BLaER1 treated with 17β-estradiol and CSF1 and Interleukin-3, amounts not matched to agents 10 nM and 100 nM (cell line): ENCODE measurements at regions not wholly inside any gene's neighbourhood (a gene's known extent, or its start where the extent isn't known, plus 50 kb on each side); places are given as distances from the start of the nearest gene placed in this dataset.
A peak's percentile ranks its signal among the peaks of the same experiment; 100 is the strongest.

Source experiments
- H3K27ac ChIP-seq, 11 experiments: shearing (Covaris generic); formaldehyde crosslinking; 2 replicates each; pipeline ENCODE4 v1.8.1; 2022
- H3K27me3 ChIP-seq, 11 experiments: shearing (Covaris generic); formaldehyde crosslinking; 2 replicates each; pipeline ENCODE4 v1.8.1; 2022
- H3K36me3 ChIP-seq, 11 experiments: shearing (Covaris generic); formaldehyde crosslinking; 2 replicates each; pipeline ENCODE4 v1.8.1; 2022
- H3K4me1 ChIP-seq, 10 experiments: shearing (Covaris generic); formaldehyde crosslinking; 2 replicates each; pipeline ENCODE4 v1.8.1; 2022
- H3K4me2 ChIP-seq, 11 experiments: shearing (Covaris generic); formaldehyde crosslinking; 2 replicates each; pipeline ENCODE4 v1.8.1; 2022
- H3K4me3 ChIP-seq, 10 experiments: shearing (Covaris generic); formaldehyde crosslinking; 2 replicates each; pipeline ENCODE4 v1.8.1; 2022
- H3K9ac ChIP-seq, 11 experiments: shearing (Covaris generic); formaldehyde crosslinking; 2 replicates each; pipeline ENCODE4 v1.8.1; 2022
- H3K9me3 ChIP-seq, 11 experiments: shearing (Covaris generic); formaldehyde crosslinking; replicated peaks in 1 of 11; 2 replicates each; pipeline ENCODE4 v1.8.1; 2022
- H4K20me1 ChIP-seq, 11 experiments: shearing (Covaris generic); formaldehyde crosslinking; 2 replicates each; pipeline ENCODE4 v1.8.1; 2022
- Cebpa-rat ChIP-seq, 11 experiments: shearing (Covaris generic); IDR thresholded peaks; 2 replicates each; pipeline ENCODE4 v1.8.1; 2022

- Histone ChIP-seq H3K4me1 (peaks cover 0 to 22% (median 17%) of the 10 kb centered on the region in 10 experiments; a peak in 17 of 20 replicates), H3K9me3 (no peaks in the 10 kb centered on the region), H3K4me3 (no peak overlapping the region), H3K27me3 (no peaks in the 10 kb centered on the region), H3K36me3 (no peaks in the 10 kb centered on the region), H3K4me2 (peak overlapping the region; percentile 0 to 57 (median 41); a peak in 17 of 22 replicates), H4K20me1 (no peaks in the 10 kb centered on the region; a peak in 1 of 22 replicates), H3K9ac (peak overlapping the region in 1 of 11 experiments; percentile 0; a peak in 1 of 22 replicates), H3K27ac (peak overlapping the region in 5 of 11 experiments; percentile 34 to 55 (median 38); a peak in 6 of 22 replicates)
- TF ChIP-seq Cebpa-rat (IDR thresholded peaks at IDR 0.05), result peak in 2 of 11 experiments; percentile 21 to 31; a peak in 1 of 22 replicates
Observed at GRCh38 chr10:70991140-70992124, 103.1 kb upstream of the PCBD1 start.

- no peak overlapping the region for H3K27ac ChIP-seq
- no peak overlapping the region for H3K4me3 ChIP-seq
- H3K27me3 ChIP-seq, result no peaks in the 10 kb centered on the region
Observed at GRCh38 chr10:70992436-70992835, 104.1 kb upstream of the PCBD1 start.

GRCh38 chr10:70993051-70993450 is 104.7 kb upstream of the PCBD1 start:
- H3K4me2 ChIP-seq, result no peak overlapping the region
- H3K4me3 ChIP-seq, result no peak overlapping the region
- H3K9ac ChIP-seq, result no peak overlapping the region
- no peak for TF ChIP-seq Cebpa-rat (IDR thresholded peaks at IDR 0.05)
- H4K20me1 ChIP-seq, result no peaks in the 10 kb centered on the region; a peak in 1 of 22 replicates
- peaks cover 0 to 29% (median 23%) of the 10 kb centered on the region in 10 experiments; a peak in 16 of 20 replicates for H3K4me1 ChIP-seq
- no peak overlapping the region for H3K27ac ChIP-seq
- H3K36me3 ChIP-seq, result no peaks in the 10 kb centered on the region
- H3K27me3 ChIP-seq, result no peaks in the 10 kb centered on the region
- no peaks in the 10 kb centered on the region for H3K9me3 ChIP-seq

More at GRCh38 chr10:70992436-70992835, 104.1 kb upstream of the PCBD1 start:
- no peak for TF ChIP-seq Cebpa-rat (IDR thresholded peaks at IDR 0.05)
- no peaks in the 10 kb centered on the region; a peak in 1 of 22 replicates for H4K20me1 ChIP-seq
- H3K36me3 ChIP-seq, result no peaks in the 10 kb centered on the region
- no peaks in the 10 kb centered on the region for H3K9me3 ChIP-seq
- H3K4me1 ChIP-seq, result peaks cover 0 to 28% (median 23%) of the 10 kb centered on the region in 10 experiments; a peak in 16 of 20 replicates
- H3K9ac ChIP-seq, result no peak overlapping the region
- H3K4me2 ChIP-seq, result no peak overlapping the region

- Histone ChIP-seq H3K9me3 (no peaks in the 10 kb centered on the region), H4K20me1 (no peaks in the 10 kb centered on the region; a peak in 1 of 22 replicates), H3K27ac (no peak overlapping the region), H3K4me2 (peak overlapping the region in 6 of 11 experiments; percentile 7 to 31 (median 20); a peak in 5 of 22 replicates), H3K4me1 (peaks cover 0 to 12% (median 9%) of the 10 kb centered on the region in 10 experiments; a peak in 13 of 20 replicates), H3K4me3 (no peak overlapping the region), H3K36me3 (no peaks in the 10 kb centered on the region), H3K27me3 (no peaks in the 10 kb centered on the region), H3K9ac (no peak overlapping the region)
- TF ChIP-seq Cebpa-rat (IDR thresholded peaks at IDR 0.05), result no peak
Observed at GRCh38 chr10:70996549-70996948, 108.2 kb upstream of the PCBD1 start.

- Histone ChIP-seq H3K4me2 (peak overlapping the region in 7 of 11 experiments; percentile 3 to 31 (median 14); a peak in 6 of 22 replicates), H3K27ac (no peak overlapping the region), H3K9me3 (no peaks in the 10 kb centered on the region), H3K9ac (no peak overlapping the region), H3K4me3 (no peak overlapping the region), H3K27me3 (no peaks in the 10 kb centered on the region), H3K36me3 (no peaks in the 10 kb centered on the region), H4K20me1 (no peaks in the 10 kb centered on the region; a peak in 1 of 22 replicates), H3K4me1 (peaks cover 0 to 11% (median 8%) of the 10 kb centered on the region in 10 experiments; a peak in 8 of 20 replicates)
- TF ChIP-seq Cebpa-rat (IDR thresholded peaks at IDR 0.05), result no peak
Observed at GRCh38 chr10:70997236-70997635, 108.9 kb upstream of the PCBD1 start.

- Histone ChIP-seq H4K20me1 (no peaks in the 10 kb centered on the region), H3K36me3 (no peaks in the 10 kb centered on the region), H3K27me3 (no peaks in the 10 kb centered on the region), H3K4me2 (no peak overlapping the region), H3K9me3 (no peaks in the 10 kb centered on the region), H3K4me1 (peaks cover 0 to 11% (median 8%) of the 10 kb centered on the region in 10 experiments; a peak in 8 of 20 replicates), H3K27ac (no peak overlapping the region), H3K4me3 (no peak overlapping the region), H3K9ac (no peak overlapping the region)
- TF ChIP-seq Cebpa-rat (IDR thresholded peaks at IDR 0.05), result no peak
Observed at GRCh38 chr10:70998086-70998485, 109.7 kb upstream of the PCBD1 start.

GRCh38 chr10:71001470-71001869 is 113.1 kb upstream of the PCBD1 start:
- no peak overlapping the region for H3K9ac ChIP-seq
- TF ChIP-seq Cebpa-rat (IDR thresholded peaks at IDR 0.05), result no peak

GRCh38 chr10:71004176-71005075 is 116.1 kb upstream of the PCBD1 start:
- TF ChIP-seq Cebpa-rat (IDR thresholded peaks at IDR 0.05), result no peak
- Histone ChIP-seq H3K27me3 (no peaks in the 10 kb centered on the region), H3K4me2 (peak overlapping the region in 2 of 11 experiments; percentile 7 to 10; a peak in 2 of 22 replicates), H3K27ac (no peak overlapping the region), H4K20me1 (no peaks in the 10 kb centered on the region), H3K36me3 (no peaks in the 10 kb centered on the region), H3K9me3 (no peaks in the 10 kb centered on the region), H3K4me3 (no peak overlapping the region), H3K4me1 (peaks cover 0 to 6% (median 2%) of the 10 kb centered on the region in 10 experiments; a peak in 4 of 20 replicates), H3K9ac (no peak overlapping the region)

More at GRCh38 chr10:71001470-71001869, 113.1 kb upstream of the PCBD1 start:
- peaks cover 0 to 16% (median 8%) of the 10 kb centered on the region in 10 experiments; a peak in 8 of 20 replicates for H3K4me1 ChIP-seq
- H3K4me2 ChIP-seq, result no peak overlapping the region
- no peaks in the 10 kb centered on the region for H4K20me1 ChIP-seq
- H3K9me3 ChIP-seq, result no peaks in the 10 kb centered on the region
- H3K4me3 ChIP-seq, result no peak overlapping the region
- no peak overlapping the region for H3K27ac ChIP-seq
- H3K36me3 ChIP-seq, result no peaks in the 10 kb centered on the region
- H3K27me3 ChIP-seq, result no peaks in the 10 kb centered on the region
